ENCODE measurements at regions not wholly inside any gene's neighbourhood (a gene's known extent, or its start where the extent isn't known, plus 50 kb on each side); places are given as distances from the start of the nearest gene placed in this dataset.
"Not testable (repeated sequence)": the region's sequence is repeated elsewhere in the genome, so short reads cannot be mapped to it uniquely, and the experiment has no call there.

GRCh38 chr10:93127642-93128215 is 54.0 kb downstream of the CYP26A1 start:
- H3K27me3 ChIP-seq; H3K4me1 ChIP-seq; intact Hi-C loops (cut with DNase I); H3K4me3 ChIP-seq; DNase-seq; H3K36me3 ChIP-seq; H3K27ac ChIP-seq: not testable (repeated sequence)
- peaks cover 0 to 21% (median 13%) of the 10 kb centered on the region in 3 donors for H3K9me3 ChIP-seq
- 89 to 90% methylated on average over 7 to 9 of the region's 9 CpGs for WGBS, 2 donors

- Histone ChIP-seq H3K9me3 (peaks cover 0 to 7% (median under 1%) of the 10 kb centered on the region in 3 donors), H3K4me1 (no peaks in the 10 kb centered on the region), H3K27ac (no peak overlapping the region), H3K36me3 (no peaks in the 10 kb centered on the region), H3K4me3 (no peak overlapping the region), H3K27me3 (no peaks in the 10 kb centered on the region)
- TF ChIP-seq POLR2A (IDR thresholded peaks at IDR 0.05): no peak
- TF ChIP-seq CTCF (IDR thresholded peaks at IDR 0.05): no peak
- 56 to 57% methylated on average over 6 of the region's 6 CpGs for WGBS, 2 donors
- DNase-seq: no peak
- intact Hi-C loops (cut with DNase I): no loop called here
Observed at GRCh38 chr10:93131986-93132385, 58.3 kb downstream of the CYP26A1 start.

- Histone ChIP-seq H3K27ac (no peak overlapping the region), H3K36me3 (no peaks in the 10 kb centered on the region), H3K4me1 (peaks cover 0 to 10% (median 8%) of the 10 kb centered on the region in 3 donors), H3K27me3 (peaks cover 0 to 10% (median 0%) of the 10 kb centered on the region in 4 donors), H3K9me3 (no peaks in the 10 kb centered on the region), H3K4me3 (no peak overlapping the region)
- WGBS, 2 donors: 51 to 62% methylated on average over 10 to 11 of the region's 11 CpGs
- no peak for DNase-seq
- TF ChIP-seq CTCF (IDR thresholded peaks at IDR 0.05): no peak
- no peak for TF ChIP-seq POLR2A (IDR thresholded peaks at IDR 0.05)
- intact Hi-C loops (cut with DNase I): no loop called here
Observed at GRCh38 chr10:93138113-93138870, 64.6 kb downstream of the CYP26A1 start.

GRCh38 chr10:93139059-93139655 is 65.5 kb downstream of the CYP26A1 start:
- Histone ChIP-seq H3K27me3 (peaks cover 0 to 17% (median 0%) of the 10 kb centered on the region in 4 donors), H3K4me3 (no peak overlapping the region), H3K36me3 (no peaks in the 10 kb centered on the region), H3K9me3 (no peaks in the 10 kb centered on the region), H3K27ac (no peak overlapping the region), H3K4me1 (peaks cover 0 to 10% (median 8%) of the 10 kb centered on the region in 3 donors)
- DNase-seq: no peak
- WGBS, 2 donors: 67 to 76% methylated on average over 5 of the region's 5 CpGs
- intact Hi-C loops (cut with DNase I): no loop called here
- TF ChIP-seq CTCF (IDR thresholded peaks at IDR 0.05): no peak
- no peak for TF ChIP-seq POLR2A (IDR thresholded peaks at IDR 0.05)

GRCh38 chr10:93142534-93142933 is 68.8 kb downstream of the CYP26A1 start:
- WGBS, 2 donors: 90 to 95% methylated on average over 3 of the region's 3 CpGs
- no peaks in the 10 kb centered on the region for H3K36me3 ChIP-seq
- TF ChIP-seq CTCF (IDR thresholded peaks at IDR 0.05): no peak
- no peak for TF ChIP-seq POLR2A (IDR thresholded peaks at IDR 0.05)
- H3K27me3 ChIP-seq: peaks cover 0 to 36% (median 0%) of the 10 kb centered on the region in 4 donors
- DNase-seq: no peak
- no peak overlapping the region for H3K4me3 ChIP-seq
- H3K4me1 ChIP-seq: peaks cover 0 to 13% (median 8%) of the 10 kb centered on the region in 3 donors
- H3K9me3 ChIP-seq: no peaks in the 10 kb centered on the region
- intact Hi-C loops (cut with DNase I): no loop called here
- H3K27ac ChIP-seq: no peak overlapping the region

Measured in esophagus squamous epithelium (tissue), 5 donors.